ENCODE measurements at regions not wholly inside any gene's neighbourhood (a gene's known extent, or its start where the extent isn't known, plus 50 kb on each side); places are given as distances from the start of the nearest gene placed in this dataset.

DNA sequence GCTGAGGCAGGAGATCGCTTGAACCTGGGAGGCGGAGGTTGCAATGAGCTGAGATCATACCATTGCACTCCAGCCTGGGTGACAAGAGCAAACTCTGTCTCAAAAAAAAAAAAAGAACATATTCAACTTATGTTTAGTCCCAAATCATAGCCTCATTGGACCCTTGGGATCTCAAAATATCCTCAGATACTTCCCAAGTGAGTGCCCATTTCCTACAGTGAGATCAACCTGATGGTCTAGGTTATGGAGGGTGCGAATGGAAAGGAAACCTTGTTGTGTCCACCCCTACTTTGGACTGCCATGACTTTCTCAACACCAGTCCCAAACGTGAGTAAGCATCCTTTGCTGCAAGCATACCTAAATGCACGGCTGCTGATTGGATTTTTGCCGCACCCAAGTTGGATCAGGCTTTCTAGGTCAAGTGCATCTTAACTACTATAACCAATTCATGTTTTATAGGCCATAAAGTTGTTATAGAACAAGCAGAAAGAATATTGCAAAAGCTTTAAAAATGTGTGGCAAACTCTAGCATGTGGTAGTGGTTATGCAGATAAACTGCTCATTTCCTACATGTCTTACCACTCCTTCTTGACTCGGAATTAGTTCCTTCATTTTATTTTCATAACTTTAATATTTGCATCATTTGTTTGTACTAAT lies 131.2 kb downstream of the PLEKHG1 start:
- Histone ChIP-seq H3K4me1 (ENCODE audit: insufficient read depth, insufficient read length) (no peaks in the 10 kb centered on the region), H3K36me3 (ENCODE audit: insufficient read depth, insufficient read length, low read length) (peaks cover 6% of the 10 kb centered on the region), H3K4me3 (ENCODE audit: insufficient read length, low read depth) (no peak overlapping the region), H3K9ac (ENCODE audit: insufficient read length, low read depth) (no peak overlapping the region), H3K9me3 (ENCODE audit: insufficient read depth, low read length) (no peaks in the 10 kb centered on the region), H3K27me3 (ENCODE audit: insufficient read depth, insufficient read length) (no peaks in the 10 kb centered on the region)
- TF ChIP-seq YY1 (IDR thresholded peaks at IDR 0.05; ENCODE audit: insufficient read depth, insufficient read length): no peak
- no peak for DNase-seq (ENCODE audit: low read depth, low spot score)

DNA sequence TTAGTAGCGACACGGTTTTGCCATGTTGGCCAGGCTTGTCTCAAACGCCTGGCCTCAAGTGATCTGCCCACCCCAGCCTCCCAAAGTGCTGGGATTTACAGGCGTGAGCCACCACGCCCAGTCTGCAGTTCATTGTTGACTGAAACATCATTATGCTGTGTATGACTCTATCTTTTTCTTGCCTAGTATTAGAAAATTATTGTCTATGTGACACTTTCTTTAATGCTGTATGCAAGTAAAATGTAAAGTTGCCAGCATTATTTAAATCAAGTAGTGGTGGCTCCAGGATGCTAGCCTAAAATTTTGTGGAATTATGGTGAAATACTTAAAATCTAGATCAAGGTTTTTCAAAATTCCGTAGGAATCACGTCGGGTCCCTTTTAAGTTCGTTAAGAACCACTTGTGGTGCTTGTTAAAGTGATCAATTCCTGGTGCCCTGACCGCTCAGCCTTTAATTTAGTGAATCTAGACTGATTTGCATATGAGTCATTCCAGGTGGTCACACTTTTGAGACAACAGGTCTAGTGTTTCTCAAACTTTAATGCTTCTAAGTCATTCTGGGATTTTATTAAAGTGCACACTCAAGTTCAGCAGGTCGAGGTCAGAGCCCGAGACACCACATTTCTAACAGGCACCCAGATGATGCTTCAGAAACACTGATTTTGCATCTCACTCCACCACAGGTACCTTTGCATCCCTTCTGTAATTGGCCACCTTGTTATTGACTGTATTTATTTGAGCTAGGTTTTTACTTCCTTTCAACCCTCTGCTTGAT lies 132.6 kb upstream of the MTHFD1L start:
- TF ChIP-seq ZNF274 (IDR thresholded peaks at IDR 0.05; ENCODE audit: low read depth, low read length) (no peak), SUZ12 (IDR thresholded peaks at IDR 0.05; ENCODE audit: extremely low read depth, insufficient read depth, insufficient read length) (no peak), YY1 (IDR thresholded peaks at IDR 0.05; ENCODE audit: insufficient read depth, insufficient read length) (no peak)
- no peaks in the 10 kb centered on the region for H3K27me3 ChIP-seq (ENCODE audit: insufficient read depth, insufficient read length)
- H3K9ac ChIP-seq (ENCODE audit: insufficient read length, low read depth): no peak overlapping the region
- H3K4me1 ChIP-seq (ENCODE audit: insufficient read depth, insufficient read length): no peaks in the 10 kb centered on the region
- no peak overlapping the region for H3K4me3 ChIP-seq (ENCODE audit: insufficient read length, low read depth)
- no peaks in the 10 kb centered on the region for H3K9me3 ChIP-seq (ENCODE audit: insufficient read depth, low read length)
- no peak for DNase-seq (ENCODE audit: low read depth, low spot score)
- peaks cover 6% of the 10 kb centered on the region for H3K36me3 ChIP-seq (ENCODE audit: insufficient read depth, insufficient read length, low read length)

DNA sequence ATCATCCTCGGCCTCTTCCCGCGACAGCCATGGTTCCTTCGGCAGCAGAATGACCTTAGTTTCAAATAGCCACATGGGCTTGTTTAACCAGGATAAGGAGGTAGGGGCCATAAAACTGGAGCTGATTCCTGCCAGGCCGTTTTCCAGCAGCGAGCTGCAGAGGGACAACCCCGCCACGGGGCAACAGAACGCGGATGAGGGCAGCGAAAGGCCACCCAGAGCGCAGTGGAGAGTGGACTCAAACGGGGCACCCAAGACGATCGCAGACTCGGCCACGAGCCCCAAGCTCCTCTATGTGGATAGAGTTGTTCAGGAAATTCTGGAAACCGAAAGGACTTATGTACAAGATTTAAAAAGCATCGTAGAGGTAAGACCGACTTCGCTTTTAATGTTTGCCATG lies 131.8 kb upstream of the MTHFD1L start:
- no peak for DNase-seq (ENCODE audit: low read depth, low spot score)
- Histone ChIP-seq H3K36me3 (ENCODE audit: insufficient read depth, insufficient read length, low read length) (peaks cover 6% of the 10 kb centered on the region), H3K9ac (ENCODE audit: insufficient read length, low read depth) (no peak overlapping the region), H3K27me3 (ENCODE audit: insufficient read depth, insufficient read length) (no peaks in the 10 kb centered on the region), H3K4me3 (ENCODE audit: insufficient read length, low read depth) (no peak overlapping the region), H3K9me3 (ENCODE audit: insufficient read depth, low read length) (no peaks in the 10 kb centered on the region), H3K4me1 (ENCODE audit: insufficient read depth, insufficient read length) (no peaks in the 10 kb centered on the region)
- TF ChIP-seq YY1 (IDR thresholded peaks at IDR 0.05; ENCODE audit: insufficient read depth, insufficient read length) (no peak), ZNF274 (IDR thresholded peaks at IDR 0.05; ENCODE audit: low read depth, low read length) (no peak), SUZ12 (IDR thresholded peaks at IDR 0.05; ENCODE audit: extremely low read depth, insufficient read depth, insufficient read length) (no peak)

DNA sequence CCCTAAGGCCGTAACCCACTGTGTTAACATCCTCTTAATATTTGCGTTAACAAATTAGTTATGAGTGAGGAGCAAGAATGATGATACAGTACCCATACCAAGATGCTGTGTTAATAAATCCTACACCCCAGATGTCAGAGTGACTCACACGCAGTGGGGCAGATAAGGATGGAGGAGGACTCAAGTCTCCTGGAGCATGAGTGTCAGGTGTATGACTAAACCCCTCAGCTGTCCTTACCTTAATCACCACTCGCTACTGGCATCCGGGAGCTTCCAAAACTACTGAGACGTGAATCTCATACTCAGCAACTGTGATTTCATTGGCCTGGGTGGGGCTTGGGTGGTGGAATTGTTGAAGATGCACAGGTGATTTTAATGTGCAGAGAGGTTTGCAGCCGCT lies 131.3 kb upstream of the MTHFD1L start:
- no peak overlapping the region for H3K4me3 ChIP-seq (ENCODE audit: insufficient read length, low read depth)
- DNase-seq (ENCODE audit: low read depth, low spot score): no peak
- TF ChIP-seq SUZ12 (IDR thresholded peaks at IDR 0.05; ENCODE audit: extremely low read depth, insufficient read depth, insufficient read length) (no peak), YY1 (IDR thresholded peaks at IDR 0.05; ENCODE audit: insufficient read depth, insufficient read length) (no peak), ZNF274 (IDR thresholded peaks at IDR 0.05; ENCODE audit: low read depth, low read length) (no peak)

DNA sequence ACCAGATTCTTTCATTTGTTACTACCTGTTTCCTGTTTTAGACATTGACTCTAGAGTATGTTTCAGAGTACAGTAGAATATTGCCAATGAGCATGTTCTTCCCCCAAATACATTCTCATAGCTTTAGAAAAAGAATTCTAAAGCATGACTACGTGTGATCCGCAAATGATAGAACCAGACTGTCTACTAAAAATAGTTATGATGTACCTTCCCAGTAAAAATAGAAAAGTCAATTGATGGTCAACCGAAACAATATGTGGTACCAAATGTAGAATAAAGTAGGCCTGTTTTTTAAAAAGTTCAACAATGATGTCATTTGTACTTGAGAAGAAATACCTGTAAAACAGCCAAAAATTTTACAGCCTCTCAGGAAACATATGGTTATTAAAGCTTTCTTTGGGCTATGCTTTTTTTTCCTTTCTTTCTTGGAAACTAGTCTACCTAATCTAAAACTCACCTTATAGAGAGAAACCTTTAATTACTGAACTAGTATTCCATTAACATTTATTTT lies 130.1 kb upstream of the MTHFD1L start:
- Histone ChIP-seq H3K9me3 (ENCODE audit: insufficient read depth, low read length) (no peaks in the 10 kb centered on the region), H3K4me1 (ENCODE audit: insufficient read depth, insufficient read length) (peaks cover 2% of the 10 kb centered on the region), H3K27me3 (ENCODE audit: insufficient read depth, insufficient read length) (no peaks in the 10 kb centered on the region), H3K9ac (ENCODE audit: insufficient read length, low read depth) (no peak overlapping the region), H3K4me3 (ENCODE audit: insufficient read length, low read depth) (no peak overlapping the region), H3K36me3 (ENCODE audit: insufficient read depth, insufficient read length, low read length) (peaks cover 6% of the 10 kb centered on the region)
- DNase-seq (ENCODE audit: low read depth, low spot score): no peak
- no peak for TF ChIP-seq YY1 (IDR thresholded peaks at IDR 0.05; ENCODE audit: insufficient read depth, insufficient read length)
- TF ChIP-seq ZNF274 (IDR thresholded peaks at IDR 0.05; ENCODE audit: low read depth, low read length): no peak
- TF ChIP-seq SUZ12 (IDR thresholded peaks at IDR 0.05; ENCODE audit: extremely low read depth, insufficient read depth, insufficient read length): no peak

More for the DNA sequence above, 131.3 kb upstream of the MTHFD1L start:
- Histone ChIP-seq H3K9ac (ENCODE audit: insufficient read length, low read depth) (no peak overlapping the region), H3K4me1 (ENCODE audit: insufficient read depth, insufficient read length) (no peaks in the 10 kb centered on the region), H3K9me3 (ENCODE audit: insufficient read depth, low read length) (no peaks in the 10 kb centered on the region), H3K36me3 (ENCODE audit: insufficient read depth, insufficient read length, low read length) (peaks cover 6% of the 10 kb centered on the region), H3K27me3 (ENCODE audit: insufficient read depth, insufficient read length) (no peaks in the 10 kb centered on the region)

DNA sequence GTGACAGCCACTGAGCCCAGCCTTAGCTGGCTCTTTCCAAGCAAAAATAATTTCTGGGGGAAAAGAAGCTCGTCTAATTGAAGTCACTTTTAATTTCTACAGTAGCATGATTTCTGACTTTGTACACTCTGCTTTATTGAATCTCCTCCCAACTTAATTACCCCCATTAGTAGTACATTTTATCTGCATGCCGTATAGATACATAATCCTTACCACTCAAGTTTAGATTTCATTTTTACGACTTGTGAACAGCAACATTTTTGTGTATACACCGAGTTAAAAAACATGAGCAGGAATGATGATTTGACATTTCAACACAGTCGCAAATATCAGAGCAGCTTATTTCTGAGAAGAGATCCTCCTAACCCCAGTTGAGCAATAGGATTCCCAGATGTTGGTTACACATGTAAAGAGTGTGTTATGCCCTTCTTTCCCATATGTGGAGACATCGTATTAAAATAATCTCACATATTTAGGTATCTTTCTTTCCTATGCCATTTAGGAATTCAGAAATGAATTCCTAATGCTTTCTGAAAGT lies 127.3 kb upstream of the MTHFD1L start:
- Histone ChIP-seq H3K4me1 (ENCODE audit: insufficient read depth, insufficient read length) (peaks cover 2% of the 10 kb centered on the region), H3K27me3 (ENCODE audit: insufficient read depth, insufficient read length) (no peaks in the 10 kb centered on the region), H3K9me3 (ENCODE audit: insufficient read depth, low read length) (no peaks in the 10 kb centered on the region), H3K4me3 (ENCODE audit: insufficient read length, low read depth) (no peak overlapping the region), H3K36me3 (ENCODE audit: insufficient read depth, insufficient read length, low read length) (peaks cover 6% of the 10 kb centered on the region), H3K9ac (ENCODE audit: insufficient read length, low read depth) (no peak overlapping the region)
- TF ChIP-seq ZNF274 (IDR thresholded peaks at IDR 0.05; ENCODE audit: low read depth, low read length) (no peak), YY1 (IDR thresholded peaks at IDR 0.05; ENCODE audit: insufficient read depth, insufficient read length) (no peak), SUZ12 (IDR thresholded peaks at IDR 0.05; ENCODE audit: extremely low read depth, insufficient read depth, insufficient read length) (no peak)
- no peak for DNase-seq (ENCODE audit: low read depth, low spot score)

DNA sequence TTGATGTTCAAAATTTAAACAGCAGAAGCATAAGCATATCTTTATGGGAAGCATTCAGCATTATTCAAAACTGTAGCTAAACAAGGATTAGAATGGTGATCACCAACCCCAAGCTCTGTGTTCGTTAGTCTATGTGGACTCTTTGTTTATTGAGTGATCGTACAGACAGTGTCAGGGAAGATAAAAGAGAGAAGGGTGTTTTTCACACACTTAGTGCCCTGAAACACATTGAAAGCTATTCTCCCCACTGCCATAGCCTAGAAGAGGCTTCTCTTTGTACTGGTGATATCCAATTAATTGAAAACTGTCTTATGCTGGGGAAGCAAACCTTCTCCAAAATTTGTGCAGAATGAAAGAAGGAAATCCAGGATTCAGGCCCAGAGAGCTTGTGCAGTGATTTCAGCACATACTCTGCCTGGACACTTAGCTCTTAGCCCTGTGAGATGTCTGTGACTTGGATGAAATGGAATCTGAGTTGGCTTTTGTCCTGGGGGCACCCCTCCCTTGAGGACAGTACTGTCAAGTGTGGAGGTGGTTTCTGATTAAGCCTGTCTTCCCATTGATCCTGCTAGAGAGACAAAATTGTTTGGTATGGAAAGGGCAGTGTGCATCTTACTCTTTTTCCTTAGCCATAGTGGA lies 125.7 kb upstream of the MTHFD1L start:
- TF ChIP-seq SUZ12 (IDR thresholded peaks at IDR 0.05; ENCODE audit: extremely low read depth, insufficient read depth, insufficient read length) (no peak), YY1 (IDR thresholded peaks at IDR 0.05; ENCODE audit: insufficient read depth, insufficient read length) (no peak), ZNF274 (IDR thresholded peaks at IDR 0.05; ENCODE audit: low read depth, low read length) (no peak)
- Histone ChIP-seq H3K4me1 (ENCODE audit: insufficient read depth, insufficient read length) (peaks cover 2% of the 10 kb centered on the region), H3K4me3 (ENCODE audit: insufficient read length, low read depth) (no peak overlapping the region), H3K27me3 (ENCODE audit: insufficient read depth, insufficient read length) (no peaks in the 10 kb centered on the region), H3K9ac (ENCODE audit: insufficient read length, low read depth) (no peak overlapping the region), H3K9me3 (ENCODE audit: insufficient read depth, low read length) (no peaks in the 10 kb centered on the region), H3K36me3 (ENCODE audit: insufficient read depth, insufficient read length, low read length) (no peaks in the 10 kb centered on the region)
- no peak for DNase-seq (ENCODE audit: low read depth, low spot score)
